GM18868 (cell line): ENCODE measurements at regions not wholly inside any gene's neighbourhood (a gene's known extent, or its start where the extent isn't known, plus 50 kb on each side); places are given as distances from the start of the nearest gene placed in this dataset.
A peak's percentile ranks its signal among the peaks of the same experiment; 100 is the strongest.

Experiments used
- ATAC-seq: cut with Tn5 transposase; IDR thresholded peaks from one replicate; pipeline ENCODE4 v1.9.1; 2021; ENCODE audit warnings: mild to moderate bottlenecking, moderate library complexity; ENCODE audit not compliant: unreplicated experiment

- ATAC-seq: no peak
Observed at GRCh38 chr9:80952363-80952922, 736.9 kb downstream of the TLE1 start.

DNA sequence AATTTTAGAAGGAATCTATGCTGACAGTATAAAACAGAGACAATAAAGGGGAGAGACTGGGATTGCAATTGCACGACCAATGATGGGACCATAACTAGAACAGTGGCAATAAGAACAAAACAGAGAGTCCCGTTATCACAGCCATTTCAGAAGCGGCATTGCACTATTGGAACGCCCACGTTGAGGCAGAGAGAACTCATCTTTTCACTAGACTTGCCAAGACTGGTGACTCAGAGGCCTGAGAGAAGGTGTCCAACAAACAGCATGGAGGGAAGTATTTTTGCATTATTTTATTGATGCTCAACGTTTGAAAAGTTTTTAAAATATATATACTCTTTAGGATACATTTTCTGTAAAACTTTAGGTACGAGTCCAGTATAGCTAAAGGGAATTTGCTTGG is 737.7 kb downstream of the TLE1 start:
- ATAC-seq: no peak

DNA sequence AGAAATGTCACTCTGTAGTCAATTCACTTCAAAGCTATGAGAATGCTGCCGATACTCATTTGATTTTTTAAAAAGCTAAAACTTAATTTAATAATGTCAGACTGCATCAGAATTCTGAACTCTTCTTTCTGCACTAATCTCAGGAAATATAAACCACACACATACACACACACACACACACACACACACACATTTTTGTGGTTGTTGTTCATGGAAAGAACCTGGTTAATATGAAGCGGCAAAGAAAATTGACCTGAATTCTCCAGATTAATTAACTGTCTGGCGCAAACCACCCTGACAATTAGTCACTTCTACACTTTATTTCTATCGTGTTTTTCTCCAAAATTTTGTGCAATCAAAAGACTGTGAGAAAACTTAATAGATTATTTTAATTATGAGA is 740.5 kb downstream of the TLE1 start:
- ATAC-seq: no peak

DNA sequence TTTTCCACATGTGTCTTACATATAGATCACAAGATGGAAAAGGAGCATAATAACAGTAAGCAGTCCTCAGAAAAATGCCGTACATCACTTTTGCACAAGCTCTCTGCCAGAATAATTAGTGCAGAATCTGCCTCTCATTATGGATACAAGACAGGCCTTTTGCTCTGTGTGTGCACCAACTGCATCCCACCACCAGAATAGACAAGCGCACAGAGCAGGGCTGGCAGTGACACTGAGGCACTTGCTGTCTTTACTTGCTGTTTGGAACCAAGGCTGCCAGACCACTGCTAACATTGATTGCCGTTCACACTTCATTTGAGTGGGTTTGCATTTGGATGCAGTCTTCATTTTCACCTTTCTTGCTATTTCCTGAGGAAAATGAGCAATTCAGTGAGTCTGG is 741.3 kb downstream of the TLE1 start:
- no peak for ATAC-seq

DNA sequence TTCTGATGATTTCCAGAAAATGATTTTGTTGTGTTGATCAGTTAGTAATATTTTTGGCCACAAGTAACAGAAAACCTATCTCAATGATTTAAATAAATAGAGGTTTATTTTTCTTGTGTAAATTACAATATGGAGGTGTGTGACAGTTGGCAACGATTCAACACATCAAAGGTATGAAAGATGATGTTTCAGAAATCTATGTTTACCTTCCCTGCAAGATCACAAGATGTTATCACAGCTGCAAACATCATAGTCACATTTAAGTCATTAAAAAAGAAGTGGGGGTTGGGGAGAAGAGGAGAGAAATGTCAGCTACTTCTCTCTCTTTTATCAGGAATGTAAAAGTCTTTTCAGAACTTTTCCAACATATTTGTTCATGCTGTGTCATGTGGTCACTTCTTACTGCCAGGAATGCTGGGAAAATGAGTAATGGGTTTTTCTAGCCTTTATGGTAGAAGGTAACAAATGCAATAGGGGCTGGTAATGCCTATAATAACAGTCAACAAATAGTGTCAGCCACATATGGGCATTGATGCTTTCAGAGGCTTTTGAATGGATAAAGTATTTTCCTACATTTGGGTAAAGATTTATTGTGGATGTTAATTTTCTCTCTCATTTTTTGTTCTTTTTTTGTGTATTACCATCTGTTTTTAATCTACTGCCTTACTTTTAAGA is 742.7 kb downstream of the TLE1 start:
- no peak for ATAC-seq

DNA sequence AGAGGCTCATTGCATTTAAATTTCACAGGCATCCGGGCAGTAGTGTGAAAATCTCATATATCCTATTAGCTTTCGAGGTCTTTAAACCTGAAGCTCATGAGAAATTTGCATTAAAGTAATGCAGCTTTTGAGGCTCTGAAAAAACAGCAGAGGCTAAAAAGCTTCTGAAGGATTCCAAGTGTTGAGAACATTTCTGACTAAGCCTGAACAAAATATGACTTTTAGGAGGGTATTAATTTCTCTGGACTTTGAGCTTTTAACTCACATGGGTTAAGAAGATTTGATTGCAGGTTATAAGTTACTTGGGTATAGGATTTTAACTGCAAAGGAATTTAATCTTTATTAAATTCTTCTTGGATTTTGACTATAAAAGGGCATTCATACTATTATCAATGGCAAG is 743.9 kb downstream of the TLE1 start:
- ATAC-seq: no peak

- ATAC-seq: no peak
Observed at GRCh38 chr9:80937645-80938044, 751.7 kb downstream of the TLE1 start.

GRCh38 chr9:80934095-80934494 is 755.3 kb downstream of the TLE1 start:
- ATAC-seq: no peak

GRCh38 chr9:80932947-80933780 is 756.2 kb downstream of the TLE1 start:
- ATAC-seq: no peak

DNA sequence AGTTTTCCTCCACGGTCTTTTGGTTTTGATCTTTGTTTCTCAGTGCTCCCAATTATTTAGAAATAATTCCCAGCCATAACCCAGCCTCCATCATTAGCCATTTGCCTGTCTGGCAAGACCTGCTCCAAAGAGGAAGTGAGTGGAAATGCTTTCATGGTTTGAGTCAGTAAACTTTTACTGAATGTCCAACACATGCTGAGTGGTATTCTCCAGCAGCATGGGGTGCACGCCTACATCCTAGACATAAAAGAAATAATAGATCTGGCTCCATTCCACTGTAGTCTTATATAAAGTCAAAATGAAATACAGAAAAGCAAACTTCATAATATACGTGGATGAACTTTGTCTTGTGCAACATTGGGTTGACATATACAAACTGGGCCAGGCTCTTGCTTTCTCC is 757.2 kb downstream of the TLE1 start:
- peak; percentile 58 for ATAC-seq

DNA sequence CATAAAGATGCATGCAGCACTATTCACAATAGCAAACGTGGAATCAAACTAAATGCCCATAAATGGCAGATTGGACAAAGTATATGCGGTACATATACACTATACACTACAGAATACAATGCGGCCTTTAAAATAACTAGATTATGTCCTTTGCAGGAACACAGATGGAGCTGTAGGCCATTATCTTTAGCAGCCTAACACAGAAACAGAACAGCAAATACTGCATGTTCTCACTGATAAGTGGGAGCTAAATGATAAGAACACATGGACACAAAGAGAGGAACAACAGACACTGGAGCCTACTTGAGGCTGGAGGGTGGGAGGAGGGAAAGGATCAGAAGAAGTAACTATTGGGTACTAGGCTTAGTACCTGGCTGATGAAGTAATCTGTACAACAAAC is 758.2 kb downstream of the TLE1 start:
- ATAC-seq: no peak

GRCh38 chr9:80928697-80929096 is 760.6 kb downstream of the TLE1 start:
- no peak for ATAC-seq

GRCh38 chr9:80926611-80927010 is 762.7 kb downstream of the TLE1 start:
- no peak for ATAC-seq

GRCh38 chr9:80922544-80922943 is 766.8 kb downstream of the TLE1 start:
- no peak for ATAC-seq

GRCh38 chr9:80906728-80907127 is 782.6 kb downstream of the TLE1 start:
- ATAC-seq: no peak

GRCh38 chr9:80899208-80899607 is 790.1 kb downstream of the TLE1 start:
- no peak for ATAC-seq

- ATAC-seq: no peak
Observed at GRCh38 chr9:80893190-80893589, 796.2 kb downstream of the TLE1 start.

DNA sequence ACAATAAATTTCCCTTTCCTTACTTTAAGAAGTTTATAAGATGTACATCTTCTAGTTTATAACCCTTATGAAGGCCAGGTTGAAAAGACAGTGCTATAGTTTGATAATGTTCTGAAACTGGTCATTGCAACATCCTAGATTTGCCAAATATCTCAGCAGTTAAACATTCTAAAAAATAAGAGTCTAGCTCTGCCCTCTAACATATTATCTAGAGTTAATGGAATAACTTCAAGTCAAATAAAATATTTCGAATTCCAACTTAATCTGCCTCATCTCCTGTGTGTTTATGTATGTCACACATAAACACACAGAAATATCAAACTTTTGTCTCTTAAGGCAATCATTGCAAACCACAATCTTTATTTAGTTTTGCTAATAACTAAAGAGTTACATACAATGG is 796.6 kb downstream of the TLE1 start:
- no peak for ATAC-seq

- no peak for ATAC-seq
Observed at GRCh38 chr9:80890124-80890523, 799.2 kb downstream of the TLE1 start.

DNA sequence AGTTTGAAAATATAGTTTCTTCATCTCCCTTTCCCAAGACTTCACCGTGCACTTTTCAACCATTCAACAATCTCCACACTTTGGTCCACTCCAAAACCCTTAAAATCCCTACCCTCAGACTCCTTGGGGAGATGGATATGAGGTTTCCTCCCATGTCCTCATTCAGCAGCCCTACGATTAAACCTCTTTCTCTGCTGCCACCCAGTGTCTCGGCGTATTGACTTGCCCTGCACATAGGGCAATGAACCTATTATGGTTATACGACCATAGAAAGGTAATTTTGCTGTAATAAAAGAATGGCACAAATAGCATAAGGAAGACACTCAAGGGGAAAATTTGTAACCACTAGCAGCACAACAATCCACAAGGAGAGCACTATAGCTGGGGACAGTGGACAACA is 803.5 kb downstream of the TLE1 start:
- ATAC-seq: no peak

GRCh38 chr9:80883826-80884579 is 805.3 kb downstream of the TLE1 start:
- no peak for ATAC-seq
